DND-41 (cell line): ENCODE measurements at regions not wholly inside any gene's neighbourhood (a gene's known extent, or its start where the extent isn't known, plus 50 kb on each side); places are given as distances from the start of the nearest gene placed in this dataset.

ENCODE experiments used
- CTCF ChIP-seq: IDR thresholded peaks from 2 replicates; pipeline ENCODE4 v1.5.1; 2012; ENCODE audit warnings: borderline replicate concordance, low read length, moderate library complexity, mild to moderate bottlenecking; ENCODE audit not compliant: poor library complexity, severe bottlenecking; ENCODE audit errors: extremely low read depth
- EZH2 ChIP-seq: IDR thresholded peaks from 3 replicates; pipeline ENCODE4 v1.6.1; 2012; ENCODE audit warnings: borderline replicate concordance, low read depth, mild to moderate bottlenecking, moderate library complexity, low read length, inconsistent platforms; ENCODE audit not compliant: severe bottlenecking

- no peak for TF ChIP-seq CTCF
- TF ChIP-seq EZH2 = no peak
These were observed 120.1 kb upstream of the ERCC6L2 start for GRCh38 chr9:95755421-95755730.
